Kasumi-1 (cell line): ENCODE measurements at regions not wholly inside any gene's neighbourhood (a gene's known extent, or its start where the extent isn't known, plus 50 kb on each side); places are given as distances from the start of the nearest gene placed in this dataset.

Experiments
- DNase-seq, 2 experiments: peaks; one replicate each; lab custom pipeline; 2025; lab: John Stamatoyannopoulos, UW

DNA sequence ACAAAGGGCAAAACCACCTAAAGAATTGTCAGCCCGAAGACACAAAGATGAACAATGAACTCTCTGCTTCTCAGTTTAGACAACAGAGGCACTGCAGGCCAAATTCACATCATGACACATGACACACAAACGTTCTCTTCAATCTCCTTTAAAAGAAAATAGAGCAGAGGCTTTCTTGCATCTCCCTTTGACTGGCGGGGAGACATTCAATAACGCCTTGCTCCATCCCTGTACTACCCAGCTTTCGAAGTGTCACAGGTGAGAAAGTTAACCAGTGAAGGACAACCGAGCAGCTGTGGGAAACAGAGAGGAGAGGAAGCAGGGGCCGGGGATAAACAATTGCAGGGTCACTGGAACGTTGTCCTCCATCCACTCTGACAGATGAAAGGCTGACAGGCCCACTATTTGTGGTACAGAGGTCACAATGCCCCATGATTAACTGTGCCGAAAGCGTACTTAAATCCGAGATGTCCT, 130.8 kb downstream of the PHLDA1 start:
- no peak for DNase-seq

DNA sequence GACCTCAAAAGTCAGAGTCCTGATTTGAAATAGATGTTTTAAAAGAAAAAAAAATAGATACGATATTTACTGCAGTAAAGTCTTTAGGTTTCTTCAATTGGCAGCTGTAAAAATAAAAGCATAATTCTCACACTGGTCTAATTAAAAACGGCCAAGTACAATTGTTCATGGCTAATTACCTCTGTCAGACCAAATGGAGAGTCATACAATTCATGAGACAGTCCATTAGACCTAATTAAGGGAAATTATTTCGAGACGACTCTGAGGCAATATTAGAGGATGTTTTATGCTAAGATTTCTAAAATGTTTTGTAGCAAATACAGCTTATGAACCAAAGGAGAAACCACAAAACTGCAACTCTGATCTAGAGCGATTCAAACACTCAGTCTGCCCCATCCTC, 131.3 kb downstream of the PHLDA1 start:
- no peak for DNase-seq

DNA sequence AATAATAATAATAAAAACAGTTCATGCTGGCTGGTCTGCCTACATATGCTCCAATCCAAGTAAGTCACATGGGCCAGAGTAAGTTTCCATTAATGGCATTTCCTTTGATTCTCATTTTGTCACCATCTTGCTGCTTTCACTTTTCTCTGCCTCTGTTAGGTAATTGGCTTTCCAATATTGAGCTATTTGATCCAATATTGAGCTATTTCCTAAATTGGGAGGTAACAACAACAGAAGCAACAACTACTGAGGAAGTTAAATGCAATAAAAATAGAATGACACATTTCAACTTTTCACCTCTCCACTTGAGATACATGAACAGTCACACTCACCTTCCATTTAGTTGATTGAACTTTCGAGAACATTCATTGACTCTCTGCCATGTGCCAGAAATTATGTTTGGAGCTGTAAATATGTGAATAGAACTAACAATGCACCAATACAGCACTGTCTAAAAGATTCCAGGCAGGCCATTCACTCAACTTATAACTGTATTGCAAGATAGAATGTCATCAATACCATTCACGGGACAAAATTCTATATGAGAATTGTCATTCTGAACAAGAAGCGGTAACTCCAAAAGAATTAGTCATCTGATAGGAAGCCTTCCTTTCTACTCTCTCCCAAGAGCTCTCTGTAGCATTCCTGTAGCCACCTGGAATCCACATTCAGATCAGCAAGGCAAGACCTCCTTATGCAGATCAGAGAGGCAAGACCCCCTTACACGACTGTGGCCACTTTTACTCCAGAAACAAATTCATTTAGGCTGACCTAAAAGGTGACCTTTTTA, 136.4 kb downstream of the PHLDA1 start:
- no peak for DNase-seq

DNA sequence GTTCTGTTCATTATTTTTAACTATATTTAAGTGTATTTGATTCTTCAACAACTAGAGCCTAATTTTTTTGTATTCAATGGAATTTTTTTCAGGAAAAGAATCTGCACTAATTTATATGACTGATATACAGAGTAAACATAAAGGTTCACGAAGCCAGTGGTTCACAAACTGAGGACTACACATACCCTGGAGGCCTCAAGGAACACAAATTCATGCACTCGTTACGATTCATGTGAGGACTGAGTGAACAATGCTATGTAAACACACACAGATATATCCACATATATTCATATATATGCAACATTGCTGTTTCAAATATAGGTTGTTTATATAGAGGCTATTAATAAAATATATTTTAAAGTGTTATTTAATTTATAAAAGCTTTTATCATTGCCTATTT, 137.8 kb downstream of the PHLDA1 start:
- no peak for DNase-seq

DNA sequence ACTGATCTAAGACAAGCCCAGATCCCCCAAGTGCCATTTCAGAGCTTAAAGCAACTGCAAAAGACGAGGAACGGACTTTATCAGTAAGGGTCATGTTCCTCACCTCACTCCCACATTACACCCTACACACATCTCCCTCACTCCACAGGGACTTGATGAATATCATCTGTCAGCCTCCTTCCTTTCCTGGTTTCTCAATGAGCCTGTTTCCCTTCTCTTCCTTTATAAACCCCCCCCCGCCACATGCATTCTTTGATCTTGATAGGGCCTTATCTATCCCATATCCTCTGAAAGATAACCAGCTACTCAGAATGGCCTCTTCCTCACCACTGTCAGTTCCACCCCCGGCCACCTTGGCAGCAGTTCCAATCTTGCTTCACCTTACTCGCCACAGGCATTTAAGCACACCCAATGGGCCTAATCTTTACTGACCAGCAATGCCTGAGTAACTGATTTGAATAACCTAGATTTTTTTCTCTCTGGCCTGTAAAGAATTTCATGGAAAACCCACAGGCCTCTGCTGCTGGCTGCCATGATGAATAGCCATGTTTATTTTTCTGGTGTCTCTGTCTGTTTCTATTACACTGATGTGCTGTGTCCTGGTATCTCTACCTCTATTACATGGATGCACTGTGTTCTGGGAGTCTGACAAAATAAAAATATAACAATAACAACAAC, 138.7 kb downstream of the PHLDA1 start:
- peak; percentile 26 to 28 for DNase-seq

DNA sequence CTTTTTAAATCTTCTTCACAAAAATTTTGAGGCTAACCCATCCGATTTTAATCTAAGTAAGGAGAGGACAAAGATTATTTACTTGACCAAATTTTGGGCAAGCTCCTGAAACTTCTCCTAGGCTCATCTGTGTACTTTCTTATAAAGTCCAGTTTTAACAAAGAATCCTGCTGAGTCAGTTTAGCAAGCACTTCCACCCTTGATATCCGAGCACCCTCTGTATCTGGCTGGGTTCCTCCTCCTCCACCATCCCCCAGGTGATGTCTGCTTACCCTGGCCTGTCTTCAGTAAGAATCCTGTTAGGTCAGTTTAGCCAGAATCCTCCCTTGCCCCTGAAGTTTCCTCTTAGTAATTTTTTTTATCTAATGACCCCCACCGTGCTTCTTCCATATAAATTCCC, 140.5 kb downstream of the PHLDA1 start:
- no peak for DNase-seq

DNA sequence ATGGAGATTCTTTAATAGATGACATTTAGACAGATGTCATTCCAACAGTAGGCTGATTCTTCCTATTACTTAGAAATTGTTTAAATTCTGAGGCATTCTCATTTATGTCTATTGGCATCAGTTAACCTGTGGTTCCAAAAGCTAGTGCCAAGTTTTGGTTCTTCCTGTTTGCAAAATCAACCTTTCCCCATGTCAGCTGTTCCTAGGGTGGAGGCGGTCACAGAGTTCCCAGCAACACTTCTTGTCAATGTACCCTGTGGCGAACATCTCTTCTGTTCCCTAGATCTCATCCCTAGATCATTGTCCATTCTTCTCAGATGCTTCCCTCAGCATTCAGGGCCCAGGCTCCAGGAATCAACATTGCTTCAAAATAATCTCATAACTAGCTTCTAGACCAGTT, 140.9 kb downstream of the PHLDA1 start:
- DNase-seq: no peak

DNA sequence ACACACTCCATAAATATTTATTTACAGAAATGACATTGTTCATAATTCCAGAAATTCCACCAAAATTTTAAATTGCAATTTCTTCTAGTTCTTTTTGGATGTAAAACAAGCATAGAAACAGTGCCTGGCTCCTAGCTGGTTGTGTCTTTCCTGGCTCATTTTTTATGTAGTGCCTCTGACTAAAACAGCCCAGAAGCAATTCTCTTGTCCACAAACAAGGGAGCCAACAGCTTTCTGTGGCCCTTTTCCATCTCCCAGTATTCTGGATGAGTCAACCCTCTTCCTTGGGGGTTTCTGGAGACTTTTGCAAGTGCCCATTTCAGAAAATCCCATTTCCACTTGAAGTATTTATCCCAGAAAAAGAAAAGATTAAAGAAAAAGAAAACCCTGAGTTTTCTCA, 141.4 kb downstream of the PHLDA1 start:
- DNase-seq: no peak

DNA sequence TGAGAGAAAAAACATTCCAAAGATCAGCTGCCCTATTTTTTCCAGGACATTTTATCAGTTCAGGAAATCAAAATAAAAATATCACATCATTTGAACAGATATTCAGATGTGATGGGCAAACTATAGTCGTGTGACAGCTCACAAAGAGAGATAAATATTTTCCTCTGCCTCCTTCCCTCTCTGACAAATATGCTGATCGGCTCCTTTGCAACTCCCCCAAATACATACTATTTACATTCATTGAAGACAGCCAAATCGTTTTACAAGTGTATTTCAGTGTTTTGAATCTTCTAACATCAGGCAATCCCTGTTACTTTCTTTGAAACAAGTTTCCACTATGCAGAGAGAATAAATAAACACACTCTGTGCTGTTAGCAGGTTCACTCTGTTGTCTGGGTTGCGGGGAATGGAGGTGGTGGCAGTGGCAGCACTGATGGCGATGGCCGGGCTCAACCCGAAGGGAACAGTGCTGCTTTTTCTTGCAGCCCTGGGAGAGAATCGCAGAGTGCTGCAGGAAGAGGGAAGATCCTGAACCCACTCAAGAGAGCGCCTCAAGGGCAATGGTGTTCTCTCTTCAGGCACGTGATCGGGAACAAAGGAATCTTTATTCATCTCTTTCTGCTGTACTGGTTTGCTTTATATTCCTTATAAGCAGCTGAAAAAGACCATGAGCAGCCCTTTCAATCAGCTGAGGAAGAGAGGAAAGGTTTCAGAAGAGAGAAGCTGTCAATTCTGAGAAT, 142.5 kb downstream of the PHLDA1 start:
- no peak for DNase-seq

DNA sequence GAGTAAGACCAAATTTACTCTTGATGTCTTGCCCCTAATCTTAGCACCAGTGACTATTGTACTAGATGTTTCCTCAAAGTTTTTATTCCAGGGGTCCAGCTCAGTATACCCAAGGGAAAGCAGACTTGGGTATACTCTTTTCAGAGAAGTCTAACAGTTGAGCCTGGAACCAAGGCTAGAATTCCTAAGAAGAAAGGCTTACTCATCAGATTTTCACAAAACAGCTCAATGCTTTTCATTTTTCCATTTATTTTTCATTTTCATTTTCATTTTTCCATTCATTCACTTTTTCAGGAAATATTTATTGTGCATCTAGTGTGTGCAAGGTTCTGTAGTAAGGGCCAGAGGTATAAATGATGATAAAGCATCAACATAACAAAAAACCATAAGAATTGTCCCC, 143.2 kb downstream of the PHLDA1 start:
- no peak for DNase-seq

DNA sequence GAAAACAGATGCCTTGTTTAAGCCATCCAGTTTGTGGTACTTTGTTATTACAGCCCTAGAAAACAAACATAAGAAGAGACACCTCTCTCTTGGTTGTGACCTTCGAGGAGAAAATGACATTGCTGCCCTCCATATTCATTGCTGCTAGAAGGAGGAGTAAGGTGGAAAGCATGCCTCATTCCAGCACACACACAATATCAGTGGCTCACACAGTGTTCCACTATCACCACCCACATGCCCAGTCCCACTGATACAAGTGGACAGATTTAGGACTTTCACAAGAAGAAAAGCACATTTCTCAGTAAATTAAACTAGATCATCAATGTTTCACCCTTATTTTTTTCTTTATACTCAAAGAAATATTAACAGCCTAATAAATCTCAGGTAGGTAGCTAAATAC, 143.6 kb downstream of the PHLDA1 start:
- no peak for DNase-seq

DNA sequence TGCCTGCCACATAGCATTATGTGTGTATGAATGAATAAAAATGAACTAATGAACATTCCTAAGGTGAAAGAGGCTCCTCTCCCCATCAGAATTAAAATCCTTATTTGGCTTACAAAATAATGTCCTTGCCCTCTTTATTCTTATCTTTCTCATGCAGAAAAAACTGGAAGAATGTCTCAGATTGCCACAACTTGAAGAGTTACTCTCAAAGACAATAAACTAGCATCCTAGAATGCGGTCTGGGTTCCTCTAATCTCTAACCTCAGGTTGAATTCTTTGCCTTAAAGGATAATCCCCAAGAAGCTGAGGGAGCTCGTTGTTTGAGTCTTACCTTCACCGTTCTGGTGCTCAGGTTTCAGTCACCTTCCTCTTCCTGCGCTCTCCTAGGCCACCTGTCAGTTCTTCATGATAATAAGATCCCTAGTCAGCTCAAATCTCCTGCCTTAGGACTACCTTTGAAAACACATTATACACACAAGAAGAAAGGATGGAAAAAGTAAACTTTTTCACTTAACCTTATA, 147.1 kb downstream of the PHLDA1 start:
- no peak for DNase-seq

DNA sequence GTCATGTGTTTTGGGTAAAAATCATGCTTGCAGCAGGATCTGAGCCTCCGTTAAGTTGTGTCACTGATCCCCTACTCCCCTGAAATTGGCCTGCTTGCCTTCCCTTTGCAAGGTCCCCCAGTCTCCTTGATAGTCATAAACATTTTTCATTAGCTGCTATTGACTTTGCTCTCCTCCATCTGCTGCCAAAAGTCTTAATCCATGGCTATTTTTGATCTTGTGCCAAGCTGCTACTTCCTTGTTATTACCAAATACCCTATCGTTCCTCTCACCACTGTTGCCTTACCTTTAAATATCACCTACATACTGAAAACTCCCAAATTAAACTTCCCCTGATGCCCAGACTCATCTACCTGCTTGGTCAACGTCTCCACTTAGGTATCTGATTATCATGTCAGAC, 148.3 kb downstream of the PHLDA1 start:
- no peak for DNase-seq

DNA sequence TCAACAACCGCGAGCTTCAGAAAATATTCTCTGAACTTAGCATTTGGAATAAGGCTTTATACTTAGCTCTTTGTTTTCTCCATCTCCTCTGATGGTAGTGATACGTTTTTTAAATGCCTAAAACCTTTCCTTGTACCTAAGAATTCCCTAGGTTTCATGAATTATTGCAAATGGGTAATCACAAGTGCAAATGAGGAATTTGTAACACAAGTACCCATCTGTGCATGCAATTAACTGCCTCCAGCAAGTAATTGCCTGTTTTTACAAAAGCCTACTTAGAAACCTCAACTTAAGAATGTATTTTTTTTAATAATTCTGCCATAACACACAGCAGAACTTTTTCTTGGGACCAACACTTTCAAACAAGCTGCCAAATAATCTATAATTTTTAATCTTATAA, 149.2 kb downstream of the PHLDA1 start:
- DNase-seq: no peak

DNA sequence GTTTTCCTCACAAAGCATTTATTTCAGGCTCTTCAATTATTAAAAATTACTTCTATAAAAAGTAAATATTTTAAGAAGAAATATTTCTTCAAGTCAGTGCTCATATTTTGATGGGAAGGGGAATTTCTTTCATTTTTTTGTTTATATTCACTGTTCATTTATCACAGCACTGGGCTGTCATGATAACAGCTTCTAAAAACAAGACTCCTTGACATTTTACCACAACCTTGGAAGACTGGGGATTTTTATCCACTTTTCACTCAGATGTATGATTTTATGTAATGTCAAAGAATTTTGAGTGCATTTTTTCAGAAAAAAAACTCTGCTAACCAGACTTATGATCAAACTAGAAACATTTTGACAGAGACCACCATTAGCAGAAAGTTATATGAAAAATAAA, 149.7 kb downstream of the PHLDA1 start:
- DNase-seq: no peak

DNA sequence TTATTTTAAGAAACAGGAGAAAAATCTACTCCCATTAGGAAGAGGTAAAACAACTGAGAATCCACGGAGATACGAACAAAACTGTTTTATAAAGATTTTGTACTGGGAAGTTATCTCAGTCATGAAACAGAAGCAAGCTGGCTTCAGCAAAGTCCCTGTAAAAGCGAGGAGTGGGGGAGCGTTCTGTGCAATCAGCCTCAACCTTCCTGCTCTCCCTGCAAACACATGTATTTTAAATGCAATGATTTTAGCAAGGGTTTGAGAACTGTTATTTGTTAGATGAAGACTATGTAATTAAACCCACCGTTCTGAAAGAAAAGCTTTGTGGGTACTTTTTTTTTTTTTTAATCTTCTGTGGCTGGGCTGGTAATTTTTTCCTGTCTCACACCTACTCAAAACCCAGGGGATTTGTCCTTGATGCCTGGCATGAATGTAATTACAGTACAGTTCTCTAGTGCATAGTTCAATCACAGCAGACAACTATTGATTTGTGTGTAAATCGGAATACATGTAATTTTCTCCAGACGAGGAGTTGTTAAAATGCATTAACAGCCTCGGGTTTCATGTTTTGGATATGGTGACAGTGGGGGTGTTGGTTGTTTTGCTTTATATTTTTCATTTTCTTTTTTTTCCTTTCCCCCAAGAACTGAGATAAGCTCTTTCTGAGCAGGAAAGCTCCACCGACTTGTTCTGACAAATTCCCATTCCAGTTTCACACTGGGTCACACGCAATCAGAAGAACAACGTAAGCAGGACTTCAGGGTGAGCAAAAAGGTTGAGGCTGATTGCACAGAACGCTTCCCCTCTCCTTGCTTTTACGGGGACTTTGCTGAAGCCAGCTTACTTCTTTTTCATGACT, 153.6 kb downstream of the PHLDA1 start:
- DNase-seq: no peak

DNA sequence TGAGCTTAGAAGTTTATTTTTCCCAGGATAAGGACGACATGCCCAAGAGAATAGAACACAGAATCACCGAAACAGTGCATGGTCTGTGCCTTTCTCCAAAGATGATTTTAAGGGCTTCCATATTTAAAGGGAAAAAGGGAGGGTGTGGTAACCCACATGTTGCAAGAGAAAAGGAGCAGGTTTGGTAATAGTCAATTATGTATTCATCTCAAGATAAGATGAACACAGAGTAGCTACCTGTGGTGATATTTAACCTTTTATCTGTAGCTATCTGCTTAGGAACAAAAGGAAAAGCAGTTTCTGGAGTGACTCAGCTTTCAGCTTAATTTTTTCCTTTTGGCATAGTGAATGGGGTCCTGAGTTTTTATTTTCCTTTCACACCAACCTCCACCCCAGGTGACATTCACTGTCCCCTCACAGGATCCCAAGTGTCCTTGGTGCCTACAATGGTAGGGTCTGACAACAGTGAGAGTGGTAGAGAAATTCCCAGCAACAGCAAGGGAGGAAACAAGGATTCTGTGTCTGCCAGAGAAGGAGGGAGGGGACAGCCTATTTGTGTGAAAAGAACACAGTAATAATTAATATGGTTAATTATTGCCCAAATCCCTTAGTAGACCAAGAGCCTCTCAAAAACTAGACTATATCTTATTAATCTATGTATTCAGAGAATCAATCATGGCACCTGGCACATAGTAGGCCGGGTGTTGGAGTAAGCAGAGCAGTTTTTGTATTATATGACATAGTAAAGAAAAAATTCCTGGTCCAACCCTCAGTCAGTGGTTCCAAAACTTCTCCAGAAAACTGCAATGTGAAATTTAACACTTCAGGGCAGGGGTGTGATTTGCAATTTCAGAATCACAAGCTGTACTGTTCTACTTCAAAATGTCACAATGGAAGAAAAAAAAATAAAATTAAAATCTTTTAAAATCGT, 154.5 kb downstream of the PHLDA1 start:
- DNase-seq: no peak

DNA sequence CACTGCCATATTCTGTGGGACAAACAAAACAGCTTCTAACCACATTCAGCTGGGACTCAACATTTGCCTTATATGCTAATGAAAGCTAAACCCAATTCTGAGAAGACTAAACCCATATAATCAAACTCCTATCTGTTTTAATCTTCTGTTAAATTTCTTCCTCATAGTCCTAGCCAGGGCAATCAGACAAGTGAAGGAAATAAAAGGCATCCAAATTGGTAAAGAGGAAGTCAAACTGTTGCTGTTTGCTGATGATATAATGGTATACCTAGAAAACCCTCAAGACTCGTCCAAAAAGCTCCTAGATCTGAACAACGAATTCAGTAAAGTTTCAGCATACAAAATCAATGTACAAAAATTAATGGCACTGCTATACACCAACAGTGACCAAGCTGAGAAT, 157.1 kb downstream of the PHLDA1 start:
- DNase-seq: no peak

DNA sequence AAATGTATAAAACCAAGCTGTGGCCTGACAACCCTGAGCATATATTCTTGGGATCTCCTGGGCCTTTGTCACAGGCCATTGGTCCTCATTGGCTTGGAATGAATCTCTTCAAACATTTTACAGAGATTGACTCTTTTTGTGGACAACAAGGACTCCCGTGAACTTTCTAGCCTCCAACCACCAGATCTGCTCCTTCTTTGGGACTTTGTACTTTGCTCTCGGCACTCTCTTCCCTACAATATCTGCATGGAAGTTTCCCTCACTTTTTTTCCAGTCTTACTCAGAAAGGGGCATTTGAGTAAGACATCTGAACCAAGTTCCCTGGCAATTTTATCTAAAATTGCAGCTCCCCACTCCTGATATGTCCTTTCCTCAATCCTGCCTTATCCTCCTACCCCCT, 158.8 kb downstream of the PHLDA1 start:
- DNase-seq: no peak

DNA sequence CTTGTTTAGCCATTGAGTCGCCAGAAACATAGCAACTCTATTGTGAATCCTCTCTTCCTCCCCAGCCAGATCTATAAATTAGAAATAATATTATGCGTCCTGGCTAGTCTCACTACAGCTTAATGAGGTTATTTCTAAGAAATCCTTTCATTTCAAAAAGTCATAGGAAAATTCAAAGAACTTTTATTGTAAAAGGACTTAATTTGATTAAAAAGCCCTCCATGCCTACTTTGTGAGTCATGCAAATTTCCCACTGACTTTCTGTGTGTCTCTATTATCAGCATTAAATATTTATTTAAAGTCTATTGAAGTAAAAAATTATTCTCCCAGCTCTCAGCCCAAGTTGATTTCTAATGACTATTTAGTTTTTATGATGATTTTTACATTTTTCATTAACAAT, 160.7 kb downstream of the PHLDA1 start:
- DNase-seq: no peak

DNA sequence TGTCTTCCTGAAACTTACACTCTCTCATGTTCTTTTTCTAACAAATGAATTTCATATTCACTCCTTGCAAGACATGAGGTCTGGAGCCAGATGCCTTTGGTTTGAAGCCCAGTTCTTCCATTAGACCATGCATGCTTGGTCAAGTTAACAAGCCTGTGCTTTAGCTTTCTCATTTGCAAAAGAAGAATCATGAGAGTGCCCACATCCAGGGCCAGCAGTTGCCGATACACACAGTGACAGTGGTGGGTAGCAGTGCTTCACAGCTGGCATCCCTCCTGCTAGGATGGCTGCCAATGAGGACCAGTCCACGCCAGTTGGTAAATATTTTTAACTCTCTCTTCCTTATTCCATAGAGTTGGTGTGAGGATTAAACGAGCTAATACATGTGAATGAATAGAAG, 163.1 kb downstream of the PHLDA1 start:
- no peak for DNase-seq
